ENCODE measurements at regions not wholly inside any gene's neighbourhood (a gene's known extent, or its start where the extent isn't known, plus 50 kb on each side); places are given as distances from the start of the nearest gene placed in this dataset.

DNA sequence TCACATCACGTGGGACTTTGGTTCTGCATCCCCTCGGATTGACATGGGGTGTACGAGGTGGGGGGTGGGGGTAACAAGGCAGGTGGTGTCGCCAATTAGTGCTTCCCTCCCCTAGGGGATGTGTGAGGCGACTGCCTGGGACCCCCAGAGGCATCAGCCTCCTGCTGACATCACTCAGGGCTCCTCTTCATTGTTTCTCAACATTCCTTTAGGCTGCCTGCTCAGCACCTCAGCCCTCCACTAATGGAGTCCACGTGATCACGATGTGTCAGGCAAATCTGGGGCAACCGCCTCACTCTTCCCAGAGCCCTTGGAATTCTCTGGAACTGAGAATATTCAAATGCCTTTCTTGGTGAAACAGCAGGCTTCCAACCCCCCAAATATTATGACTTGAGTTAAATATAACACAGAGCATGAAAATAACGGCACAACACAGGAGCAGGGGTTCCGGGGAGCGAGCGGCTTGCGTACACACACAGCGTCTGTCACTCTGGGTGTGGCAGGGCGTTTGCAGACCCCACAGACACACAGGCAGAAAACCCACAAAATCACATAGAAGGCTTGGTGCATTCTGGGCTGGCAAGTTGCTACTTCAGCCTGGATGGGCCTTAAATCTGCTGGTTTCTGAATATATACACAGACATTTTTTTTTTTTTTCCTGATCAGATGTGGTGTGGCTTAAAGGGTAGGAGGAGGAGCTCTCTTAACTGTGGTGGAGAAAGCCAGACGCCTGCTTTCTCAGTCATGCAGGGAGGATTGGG, 170.1 kb upstream of the CADM1 start:
- Histone ChIP-seq H3K36me3 (ENCODE audit: insufficient read depth, low read length) (no peaks in the 10 kb centered on the region), H3F3A (ENCODE audit: insufficient read depth, low read length, poor library complexity, severe bottlenecking) (no peaks in the 10 kb centered on the region), H3K4me3 (ENCODE audit: low read length) (no peak overlapping the region), H4K20me1 (ENCODE audit: insufficient read depth) (no peaks in the 10 kb centered on the region), H3K27me3 (ENCODE audit: insufficient read depth, low read depth, low read length) (no peaks in the 10 kb centered on the region), H3K9me3 (ENCODE audit: low read length) (no peaks in the 10 kb centered on the region), H3K4me2 (ENCODE audit: low read length) (no peak overlapping the region), H3K79me2 (replicated peaks; ENCODE audit: insufficient read depth, low read length) (no peaks in the 10 kb centered on the region), H3K9ac (ENCODE audit: low read length) (peak overlapping the region; percentile 13), H3K27ac (ENCODE audit: low read length) (peak overlapping the region; percentile 26), H3K9me2 (ENCODE audit: insufficient read depth, low read length) (no peaks in the 10 kb centered on the region), H2AFZ (ENCODE audit: low read depth, low read length) (no peak overlapping the region)
- TF ChIP-seq, protein P1, sequence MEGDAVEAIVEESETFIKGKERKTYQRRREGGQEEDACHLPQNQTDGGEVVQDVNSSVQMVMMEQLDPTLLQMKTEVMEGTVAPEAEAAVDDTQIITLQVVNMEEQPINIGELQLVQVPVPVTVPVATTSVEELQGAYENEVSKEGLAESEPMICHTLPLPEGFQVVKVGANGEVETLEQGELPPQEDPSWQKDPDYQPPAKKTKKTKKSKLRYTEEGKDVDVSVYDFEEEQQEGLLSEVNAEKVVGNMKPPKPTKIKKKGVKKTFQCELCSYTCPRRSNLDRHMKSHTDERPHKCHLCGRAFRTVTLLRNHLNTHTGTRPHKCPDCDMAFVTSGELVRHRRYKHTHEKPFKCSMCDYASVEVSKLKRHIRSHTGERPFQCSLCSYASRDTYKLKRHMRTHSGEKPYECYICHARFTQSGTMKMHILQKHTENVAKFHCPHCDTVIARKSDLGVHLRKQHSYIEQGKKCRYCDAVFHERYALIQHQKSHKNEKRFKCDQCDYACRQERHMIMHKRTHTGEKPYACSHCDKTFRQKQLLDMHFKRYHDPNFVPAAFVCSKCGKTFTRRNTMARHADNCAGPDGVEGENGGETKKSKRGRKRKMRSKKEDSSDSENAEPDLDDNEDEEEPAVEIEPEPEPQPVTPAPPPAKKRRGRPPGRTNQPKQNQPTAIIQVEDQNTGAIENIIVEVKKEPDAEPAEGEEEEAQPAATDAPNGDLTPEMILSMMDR (IDR thresholded peaks at IDR 0.05; ENCODE audit: poor library complexity, severe bottlenecking) = no peak
- TF ChIP-seq, protein P2, sequence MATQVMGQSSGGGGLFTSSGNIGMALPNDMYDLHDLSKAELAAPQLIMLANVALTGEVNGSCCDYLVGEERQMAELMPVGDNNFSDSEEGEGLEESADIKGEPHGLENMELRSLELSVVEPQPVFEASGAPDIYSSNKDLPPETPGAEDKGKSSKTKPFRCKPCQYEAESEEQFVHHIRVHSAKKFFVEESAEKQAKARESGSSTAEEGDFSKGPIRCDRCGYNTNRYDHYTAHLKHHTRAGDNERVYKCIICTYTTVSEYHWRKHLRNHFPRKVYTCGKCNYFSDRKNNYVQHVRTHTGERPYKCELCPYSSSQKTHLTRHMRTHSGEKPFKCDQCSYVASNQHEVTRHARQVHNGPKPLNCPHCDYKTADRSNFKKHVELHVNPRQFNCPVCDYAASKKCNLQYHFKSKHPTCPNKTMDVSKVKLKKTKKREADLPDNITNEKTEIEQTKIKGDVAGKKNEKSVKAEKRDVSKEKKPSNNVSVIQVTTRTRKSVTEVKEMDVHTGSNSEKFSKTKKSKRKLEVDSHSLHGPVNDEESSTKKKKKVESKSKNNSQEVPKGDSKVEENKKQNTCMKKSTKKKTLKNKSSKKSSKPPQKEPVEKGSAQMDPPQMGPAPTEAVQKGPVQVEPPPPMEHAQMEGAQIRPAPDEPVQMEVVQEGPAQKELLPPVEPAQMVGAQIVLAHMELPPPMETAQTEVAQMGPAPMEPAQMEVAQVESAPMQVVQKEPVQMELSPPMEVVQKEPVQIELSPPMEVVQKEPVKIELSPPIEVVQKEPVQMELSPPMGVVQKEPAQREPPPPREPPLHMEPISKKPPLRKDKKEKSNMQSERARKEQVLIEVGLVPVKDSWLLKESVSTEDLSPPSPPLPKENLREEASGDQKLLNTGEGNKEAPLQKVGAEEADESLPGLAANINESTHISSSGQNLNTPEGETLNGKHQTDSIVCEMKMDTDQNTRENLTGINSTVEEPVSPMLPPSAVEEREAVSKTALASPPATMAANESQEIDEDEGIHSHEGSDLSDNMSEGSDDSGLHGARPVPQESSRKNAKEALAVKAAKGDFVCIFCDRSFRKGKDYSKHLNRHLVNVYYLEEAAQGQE (IDR thresholded peaks at IDR 0.05; ENCODE audit: borderline replicate concordance) = no peak
- TF ChIP-seq MXI1 (conservative IDR thresholded peaks at IDR 0.05; ENCODE audit: poor library complexity, severe bottlenecking) = no peak
- no peak for TF ChIP-seq EZH2 (IDR thresholded peaks at IDR 0.05; ENCODE audit: borderline replicate concordance, insufficient read depth, low read length, poor library complexity, severe bottlenecking)
- no peak for TF ChIP-seq RAD21 (conservative IDR thresholded peaks at IDR 0.05)
- TF ChIP-seq SMC3 (conservative IDR thresholded peaks at IDR 0.05; ENCODE audit: poor library complexity) = no peak
- TF ChIP-seq EP300 (conservative IDR thresholded peaks at IDR 0.05; ENCODE audit: poor library complexity, severe bottlenecking) = no peak
- TF ChIP-seq TAF1 (IDR thresholded peaks at IDR 0.05; ENCODE audit: low read depth) = no peak
- no peak for TF ChIP-seq POLR2AphosphoS5 (IDR thresholded peaks at IDR 0.05)

DNA sequence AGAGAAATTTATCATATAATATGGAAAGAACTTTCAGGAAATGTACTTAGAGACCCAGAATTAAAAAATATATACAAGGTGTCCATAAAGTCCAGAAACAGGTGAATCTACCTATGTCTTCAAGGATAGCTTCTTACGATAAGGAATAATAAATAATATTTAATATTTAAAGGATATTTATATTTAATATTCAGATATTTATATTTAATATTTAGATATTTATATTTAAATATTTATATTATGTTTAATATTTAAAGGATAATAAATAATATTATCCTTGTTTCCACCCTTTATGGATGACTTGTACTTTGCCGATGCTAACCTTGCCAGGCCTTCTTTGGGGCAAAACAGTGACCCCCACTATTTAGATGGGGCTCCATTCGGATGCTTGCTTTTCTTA, 169.5 kb upstream of the CADM1 start:
- H3K4me2 ChIP-seq (ENCODE audit: low read length) = no peak overlapping the region
- no peaks in the 10 kb centered on the region for H3K27me3 ChIP-seq (ENCODE audit: insufficient read depth, low read depth, low read length)
- no peak overlapping the region for H2AFZ ChIP-seq (ENCODE audit: low read depth, low read length)
- H3K4me3 ChIP-seq (ENCODE audit: low read length) = no peak overlapping the region
- H3F3A ChIP-seq (ENCODE audit: insufficient read depth, low read length, poor library complexity, severe bottlenecking) = no peaks in the 10 kb centered on the region
- peak overlapping the region; percentile 26 for H3K27ac ChIP-seq (ENCODE audit: low read length)
- H3K9me2 ChIP-seq (ENCODE audit: insufficient read depth, low read length) = no peaks in the 10 kb centered on the region
- H3K9ac ChIP-seq (ENCODE audit: low read length) = no peak overlapping the region
- no peak for TF ChIP-seq POLR2AphosphoS5 (IDR thresholded peaks at IDR 0.05)
- no peak for TF ChIP-seq MXI1 (conservative IDR thresholded peaks at IDR 0.05; ENCODE audit: poor library complexity, severe bottlenecking)
- no peak for TF ChIP-seq TAF1 (IDR thresholded peaks at IDR 0.05; ENCODE audit: low read depth)
- no peak for TF ChIP-seq RAD21 (conservative IDR thresholded peaks at IDR 0.05)
- TF ChIP-seq, protein P2 (IDR thresholded peaks at IDR 0.05; ENCODE audit: borderline replicate concordance) = no peak
- TF ChIP-seq, protein P1 (IDR thresholded peaks at IDR 0.05; ENCODE audit: poor library complexity, severe bottlenecking) = no peak
- no peak for TF ChIP-seq EP300 (conservative IDR thresholded peaks at IDR 0.05; ENCODE audit: poor library complexity, severe bottlenecking)
- no peak for TF ChIP-seq EZH2 (IDR thresholded peaks at IDR 0.05; ENCODE audit: borderline replicate concordance, insufficient read depth, low read length, poor library complexity, severe bottlenecking)
- TF ChIP-seq SMC3 (conservative IDR thresholded peaks at IDR 0.05; ENCODE audit: poor library complexity) = no peak
- H3K79me2 ChIP-seq (replicated peaks; ENCODE audit: insufficient read depth, low read length) = no peaks in the 10 kb centered on the region
- H3K36me3 ChIP-seq (ENCODE audit: insufficient read depth, low read length) = no peaks in the 10 kb centered on the region
- no peaks in the 10 kb centered on the region for H4K20me1 ChIP-seq (ENCODE audit: insufficient read depth)
- H3K9me3 ChIP-seq (ENCODE audit: low read length) = no peaks in the 10 kb centered on the region

Measured in neural cell (in vitro differentiated cells).